ENCODE measurements at regions not wholly inside any gene's neighbourhood (a gene's known extent, or its start where the extent isn't known, plus 50 kb on each side); places are given as distances from the start of the nearest gene placed in this dataset.

- no peak for FAIRE-seq
These were observed 1123.8 kb upstream of the KLHL29 start for GRCh38 chr2:22261165-22261564.

GRCh38 chr2:22270341-22270740, 1114.6 kb upstream of the KLHL29 start:
- FAIRE-seq (no peak), DNase-seq (ENCODE audit: low spot score in 2 of 2) (no peak)

More at GRCh38 chr2:22261165-22261564, 1123.8 kb upstream of the KLHL29 start:
- no peak for DNase-seq (ENCODE audit: low spot score in 2 of 2)

GRCh38 chr2:22273853-22274252, 1111.1 kb upstream of the KLHL29 start:
- FAIRE-seq (no peak), DNase-seq (ENCODE audit: low spot score in 2 of 2) (no peak)

- FAIRE-seq (no peak), DNase-seq (ENCODE audit: low spot score in 2 of 2) (no peak)
These were observed 1110.3 kb upstream of the KLHL29 start for GRCh38 chr2:22274661-22275060.

GRCh38 chr2:22276696-22277095, 1108.3 kb upstream of the KLHL29 start:
- FAIRE-seq: no peak

GRCh38 chr2:22279541-22279940, 1105.4 kb upstream of the KLHL29 start:
- no peak for FAIRE-seq
- DNase-seq (ENCODE audit: low spot score in 2 of 2): no peak

More at GRCh38 chr2:22276696-22277095, 1108.3 kb upstream of the KLHL29 start:
- no peak for DNase-seq (ENCODE audit: low spot score in 2 of 2)

GRCh38 chr2:22281033-22281432, 1103.9 kb upstream of the KLHL29 start:
- no peak for DNase-seq (ENCODE audit: low spot score in 2 of 2)
- no peak for FAIRE-seq

- no peak for FAIRE-seq
- DNase-seq (ENCODE audit: low spot score in 2 of 2): no peak
These were observed 1102.8 kb upstream of the KLHL29 start for GRCh38 chr2:22282220-22282619.

GRCh38 chr2:22282916-22283315, 1102.1 kb upstream of the KLHL29 start:
- DNase-seq (ENCODE audit: low spot score in 2 of 2) (no peak), FAIRE-seq (no peak)

GRCh38 chr2:22283436-22283835, 1101.5 kb upstream of the KLHL29 start:
- DNase-seq (ENCODE audit: low spot score in 2 of 2) (no peak), FAIRE-seq (no peak)

GRCh38 chr2:22290302-22290701, 1094.7 kb upstream of the KLHL29 start:
- DNase-seq (ENCODE audit: low spot score in 2 of 2) (no peak), FAIRE-seq (no peak)

GRCh38 chr2:22290909-22291473, 1094.0 kb upstream of the KLHL29 start:
- FAIRE-seq (no peak), DNase-seq (ENCODE audit: low spot score in 2 of 2) (no peak)

- FAIRE-seq: no peak
- no peak for DNase-seq (ENCODE audit: low spot score in 2 of 2)
These were observed 1083.8 kb upstream of the KLHL29 start for GRCh38 chr2:22301228-22301627.

GRCh38 chr2:22326250-22326649, 1058.7 kb upstream of the KLHL29 start:
- DNase-seq (ENCODE audit: low spot score in 2 of 2) (no peak), FAIRE-seq (no peak)

- FAIRE-seq: no peak
- DNase-seq (ENCODE audit: low spot score in 2 of 2): peak in 1 of 2 donors; percentile 5
These were observed 1055.5 kb upstream of the KLHL29 start for GRCh38 chr2:22329211-22330154.

- FAIRE-seq: no peak
- DNase-seq (ENCODE audit: low spot score in 2 of 2): no peak
These were observed 1048.6 kb upstream of the KLHL29 start for GRCh38 chr2:22336414-22336813.

- DNase-seq (ENCODE audit: low spot score in 2 of 2) (no peak), FAIRE-seq (no peak)
These were observed 1044.3 kb upstream of the KLHL29 start for GRCh38 chr2:22340716-22341115.

GRCh38 chr2:22347306-22347705, 1037.7 kb upstream of the KLHL29 start:
- DNase-seq (ENCODE audit: low spot score in 2 of 2) (no peak), FAIRE-seq (no peak)

GRCh38 chr2:22350621-22351020, 1034.4 kb upstream of the KLHL29 start:
- DNase-seq (ENCODE audit: low spot score in 2 of 2): no peak
- FAIRE-seq: no peak

GRCh38 chr2:22355816-22356433, 1029.1 kb upstream of the KLHL29 start:
- DNase-seq (ENCODE audit: low spot score in 2 of 2): peak; percentile 3 to 14
- no peak for FAIRE-seq

- no peak for FAIRE-seq
These were observed 1025.8 kb upstream of the KLHL29 start for GRCh38 chr2:22359071-22359672.

More at GRCh38 chr2:22359071-22359672, 1025.8 kb upstream of the KLHL29 start:
- DNase-seq (ENCODE audit: low spot score in 2 of 2): no peak

All from frontal cortex (tissue), 3 donors.